Smooth muscle cell (in vitro differentiated cells): ENCODE measurements at regions not wholly inside any gene's neighbourhood (a gene's known extent, or its start where the extent isn't known, plus 50 kb on each side); places are given as distances from the start of the nearest gene placed in this dataset.

Experiments
- DNase-seq: peaks from one replicate; lab custom pipeline; 2025; ENCODE audit not compliant: unreplicated experiment; lab: John Stamatoyannopoulos, UW
- H2AFZ ChIP-seq: fragments of 200-600 bp; sonication (generic); 2 replicates; pipeline ENCODE4 v1.6.0; 2016; ENCODE audit warnings: antibody characterized with exemption, low read depth, mild to moderate bottlenecking
- H3F3A ChIP-seq: fragments of 200-600 bp; sonication (generic); 2 replicates; pipeline ENCODE4 v1.6.0; 2017; ENCODE audit warnings: antibody characterized with exemption, low read depth
- H3K27ac ChIP-seq: fragments of 200-600 bp; sonication (generic); 2 replicates; pipeline ENCODE4 v1.5.1; 2016; ENCODE audit warnings: low read depth, mild to moderate bottlenecking
- H3K27me3 ChIP-seq: fragments of 200-600 bp; sonication (generic); 2 replicates; pipeline ENCODE4 v1.6.1; 2016; ENCODE audit warnings: low read depth, mild to moderate bottlenecking
- H3K36me3 ChIP-seq: fragments of 200-600 bp; sonication (generic); 2 replicates; pipeline ENCODE4 v1.5.1; 2016; ENCODE audit warnings: low read depth
- H3K4me1 ChIP-seq: fragments of 200-600 bp; sonication (generic); 2 replicates; pipeline ENCODE4 v1.5.1; 2016; ENCODE audit warnings: low read depth
- H3K4me2 ChIP-seq: fragments of 200-600 bp; sonication (generic); 2 replicates; pipeline ENCODE4 v1.6.0; 2016; ENCODE audit warnings: mild to moderate bottlenecking
- H3K4me3 ChIP-seq: fragments of 200-600 bp; sonication (generic); 2 replicates; pipeline ENCODE4 v1.5.1; 2016; ENCODE audit warnings: mild to moderate bottlenecking
- H3K79me2 ChIP-seq: fragments of 200-600 bp; sonication (generic); 2 replicates; pipeline ENCODE4 v1.6.0; 2016; ENCODE audit warnings: low read depth, mild to moderate bottlenecking
- H3K9ac ChIP-seq: fragments of 200-600 bp; sonication (generic); 2 replicates; pipeline ENCODE4 v1.6.0; 2016; ENCODE audit warnings: low read depth
- H3K9me3 ChIP-seq: fragments of 200-600 bp; sonication (generic); replicated peaks from 2 replicates; pipeline ENCODE4 v1.5.1; 2016; ENCODE audit warnings: low read depth
- H4K20me1 ChIP-seq: fragments of 200-600 bp; sonication (generic); 2 replicates; pipeline ENCODE4 v1.6.0; 2016; ENCODE audit warnings: low read depth
- WGBS: methylation state at CpG from one replicate; pipeline ENCODE4 v1.1.7; 2016; ENCODE audit warnings: low lambda C conversion rate; 5-methylcytosine and 5-hydroxymethylcytosine counted together
- TF ChIP-seq, protein P1 (sequence below): fragments of 200-600 bp; sonication (generic); IDR thresholded peaks from 2 replicates; pipeline ENCODE4 v1.5.1; 2017; ENCODE audit warnings: borderline replicate concordance, mild to moderate bottlenecking, antibody characterized with exemption; ENCODE audit not compliant: insufficient read depth, poor library complexity, severe bottlenecking

DNA sequence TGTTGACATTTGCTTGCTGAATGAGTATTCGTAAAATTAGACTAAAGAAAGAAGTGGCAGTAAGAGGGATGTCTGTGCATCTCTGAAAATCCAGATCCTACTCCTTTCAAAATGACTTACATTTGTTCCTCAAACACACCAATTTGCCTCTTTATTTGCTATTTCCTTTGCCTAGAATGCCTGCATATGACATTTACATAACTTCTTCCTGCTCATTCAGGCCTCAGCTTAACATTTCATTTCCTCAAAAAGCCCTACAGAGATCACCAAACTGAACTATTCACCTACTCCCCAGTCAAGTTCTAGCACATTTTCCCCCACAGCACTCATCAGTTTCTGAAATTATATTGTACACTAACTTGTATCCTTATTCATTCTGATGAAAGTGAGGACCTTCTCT, 907.2 kb downstream of the LRFN5 start:
- Histone ChIP-seq H3K27ac (no peak overlapping the region), H4K20me1 (no peaks in the 10 kb centered on the region), H3K36me3 (no peaks in the 10 kb centered on the region), H3F3A (no peaks in the 10 kb centered on the region), H2AFZ (peak overlapping the region; percentile 35), H3K27me3 (no peaks in the 10 kb centered on the region), H3K4me3 (no peak overlapping the region), H3K4me1 (no peaks in the 10 kb centered on the region), H3K4me2 (no peak overlapping the region), H3K79me2 (no peaks in the 10 kb centered on the region), H3K9me3 (no peaks in the 10 kb centered on the region), H3K9ac (no peak overlapping the region)
- no peak for DNase-seq
- WGBS, result 85% methylated on average over 1 of the region's 1 CpG
- TF ChIP-seq, protein P1, sequence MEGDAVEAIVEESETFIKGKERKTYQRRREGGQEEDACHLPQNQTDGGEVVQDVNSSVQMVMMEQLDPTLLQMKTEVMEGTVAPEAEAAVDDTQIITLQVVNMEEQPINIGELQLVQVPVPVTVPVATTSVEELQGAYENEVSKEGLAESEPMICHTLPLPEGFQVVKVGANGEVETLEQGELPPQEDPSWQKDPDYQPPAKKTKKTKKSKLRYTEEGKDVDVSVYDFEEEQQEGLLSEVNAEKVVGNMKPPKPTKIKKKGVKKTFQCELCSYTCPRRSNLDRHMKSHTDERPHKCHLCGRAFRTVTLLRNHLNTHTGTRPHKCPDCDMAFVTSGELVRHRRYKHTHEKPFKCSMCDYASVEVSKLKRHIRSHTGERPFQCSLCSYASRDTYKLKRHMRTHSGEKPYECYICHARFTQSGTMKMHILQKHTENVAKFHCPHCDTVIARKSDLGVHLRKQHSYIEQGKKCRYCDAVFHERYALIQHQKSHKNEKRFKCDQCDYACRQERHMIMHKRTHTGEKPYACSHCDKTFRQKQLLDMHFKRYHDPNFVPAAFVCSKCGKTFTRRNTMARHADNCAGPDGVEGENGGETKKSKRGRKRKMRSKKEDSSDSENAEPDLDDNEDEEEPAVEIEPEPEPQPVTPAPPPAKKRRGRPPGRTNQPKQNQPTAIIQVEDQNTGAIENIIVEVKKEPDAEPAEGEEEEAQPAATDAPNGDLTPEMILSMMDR, result no peak

DNA sequence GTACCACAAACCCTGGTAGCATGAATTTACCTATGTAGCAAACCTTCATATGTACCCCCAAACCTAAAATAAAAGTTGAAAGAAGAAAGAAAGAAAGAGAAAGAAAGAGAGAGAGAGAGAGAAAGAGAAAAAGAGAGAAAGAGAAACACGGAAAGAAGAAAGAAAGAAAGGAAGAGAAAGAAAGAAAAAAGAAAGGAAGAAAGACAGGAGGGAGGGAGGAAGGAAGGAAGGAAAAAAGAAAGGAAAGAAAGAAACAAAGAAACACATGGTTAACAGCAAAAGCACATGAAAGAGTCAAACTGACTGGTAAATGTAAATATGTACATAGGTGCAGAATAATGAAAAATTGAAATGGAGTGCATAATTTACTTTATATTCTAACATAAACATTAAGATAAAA, 903.4 kb downstream of the LRFN5 start:
- Histone ChIP-seq H2AFZ (no peak overlapping the region), H3K4me1 (no peaks in the 10 kb centered on the region), H3K36me3 (no peaks in the 10 kb centered on the region), H3K27me3 (no peaks in the 10 kb centered on the region), H3K4me3 (no peak overlapping the region), H4K20me1 (no peaks in the 10 kb centered on the region), H3K9me3 (no peaks in the 10 kb centered on the region), H3K4me2 (no peak overlapping the region), H3K79me2 (no peaks in the 10 kb centered on the region), H3K27ac (no peak overlapping the region), H3K9ac (no peak overlapping the region), H3F3A (no peaks in the 10 kb centered on the region)
- WGBS, result 59% methylated on average over 1 of the region's 1 CpG
- TF ChIP-seq, protein P1, result no peak
- DNase-seq, result no peak

DNA sequence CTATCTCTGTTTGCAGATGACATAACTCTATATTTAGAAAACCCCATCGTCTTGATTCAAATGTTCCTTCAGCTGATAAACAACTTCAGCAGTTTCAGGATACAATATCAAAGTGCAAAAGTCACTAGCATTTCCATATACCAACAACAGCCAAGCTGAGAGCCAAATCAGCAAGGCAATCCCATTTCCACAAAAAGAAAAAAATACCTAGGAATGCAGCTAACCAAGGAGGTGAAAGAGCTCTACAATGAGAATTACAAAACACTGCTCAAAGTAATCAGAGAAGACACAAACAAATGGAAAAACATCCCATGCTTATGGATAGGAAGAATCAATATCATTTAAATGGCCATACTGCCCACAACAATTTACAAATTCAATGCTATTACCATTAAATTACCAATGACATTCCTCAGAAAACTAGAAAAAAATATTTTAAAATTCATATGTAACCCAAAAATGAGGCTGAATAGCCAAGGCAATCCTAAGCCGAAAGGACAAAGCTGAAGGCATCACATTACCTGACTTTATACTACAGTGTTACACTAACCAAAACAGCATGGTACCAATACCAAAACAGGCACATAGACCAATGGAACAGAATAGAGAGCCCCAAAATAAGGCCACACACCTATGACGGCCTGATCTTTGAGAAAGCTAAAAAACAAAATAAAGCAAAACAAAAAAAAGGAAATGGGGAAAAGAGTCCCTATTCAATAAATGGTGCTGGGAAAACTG, 901.7 kb downstream of the LRFN5 start:
- WGBS, result 62% methylated on average over 3 of the region's 3 CpGs
- no peak for DNase-seq

More for the DNA sequence above, 901.7 kb downstream of the LRFN5 start:
- no peaks in the 10 kb centered on the region for H3K27me3 ChIP-seq
- no peak overlapping the region for H3K4me3 ChIP-seq
- no peak overlapping the region for H3K27ac ChIP-seq
- H3K79me2 ChIP-seq, result no peaks in the 10 kb centered on the region
- no peak overlapping the region for H3K4me2 ChIP-seq
- no peaks in the 10 kb centered on the region for H3F3A ChIP-seq
- no peaks in the 10 kb centered on the region for H4K20me1 ChIP-seq
- no peak overlapping the region for H2AFZ ChIP-seq
- TF ChIP-seq, protein P1, result no peak
- H3K36me3 ChIP-seq, result no peaks in the 10 kb centered on the region
- H3K4me1 ChIP-seq, result no peaks in the 10 kb centered on the region
- no peaks in the 10 kb centered on the region for H3K9me3 ChIP-seq
- no peak overlapping the region for H3K9ac ChIP-seq
